ENCODE measurements at regions not wholly inside any gene's neighbourhood (a gene's known extent, or its start where the extent isn't known, plus 50 kb on each side); places are given as distances from the start of the nearest gene placed in this dataset.

GRCh38 chr9:120104771-120105170, 475.2 kb downstream of the CDK5RAP2 start:
- H3K4me3 ChIP-seq (ENCODE audit: low read depth, low read length), result no peak overlapping the region
- no peak overlapping the region for H3K4me2 ChIP-seq (ENCODE audit: low read length)
- no peaks in the 10 kb centered on the region for H3K79me2 ChIP-seq
- H2AFZ ChIP-seq, result no peak overlapping the region
- no peaks in the 10 kb centered on the region for H3K4me1 ChIP-seq
- TF ChIP-seq CTCF (IDR thresholded peaks at IDR 0.05), result no peak
- H3K9ac ChIP-seq, result no peak overlapping the region
- H3K27ac ChIP-seq, result no peak overlapping the region
- H3K9me3 ChIP-seq (ENCODE audit: control insufficient read depth, low read length), result no peaks in the 10 kb centered on the region
- H3K36me3 ChIP-seq (ENCODE audit: control insufficient read depth, insufficient read depth, low read length), result no peaks in the 10 kb centered on the region
- H3K27me3 ChIP-seq (ENCODE audit: control insufficient read depth, insufficient read depth, low read length), result no peaks in the 10 kb centered on the region

GRCh38 chr9:120100595-120100994, 479.4 kb downstream of the CDK5RAP2 start:
- H3K4me3 ChIP-seq (ENCODE audit: low read depth, low read length), result no peak overlapping the region
- H2AFZ ChIP-seq, result no peak overlapping the region
- no peaks in the 10 kb centered on the region for H3K4me1 ChIP-seq
- H3K9ac ChIP-seq, result no peak overlapping the region
- no peak for TF ChIP-seq CTCF (IDR thresholded peaks at IDR 0.05)
- no peak overlapping the region for H3K27ac ChIP-seq
- no peak overlapping the region for H3K4me2 ChIP-seq (ENCODE audit: low read length)
- no peaks in the 10 kb centered on the region for H3K9me3 ChIP-seq (ENCODE audit: control insufficient read depth, low read length)
- no peaks in the 10 kb centered on the region for H3K36me3 ChIP-seq (ENCODE audit: control insufficient read depth, insufficient read depth, low read length)
- no peaks in the 10 kb centered on the region for H3K79me2 ChIP-seq
- no peaks in the 10 kb centered on the region for H3K27me3 ChIP-seq (ENCODE audit: control insufficient read depth, insufficient read depth, low read length)

- Histone ChIP-seq H3K36me3 (ENCODE audit: control insufficient read depth, insufficient read depth, low read length) (no peaks in the 10 kb centered on the region), H3K27ac (no peak overlapping the region), H3K27me3 (ENCODE audit: control insufficient read depth, insufficient read depth, low read length) (no peaks in the 10 kb centered on the region), H3K9me3 (ENCODE audit: control insufficient read depth, low read length) (no peaks in the 10 kb centered on the region), H3K79me2 (no peaks in the 10 kb centered on the region), H3K9ac (no peak overlapping the region), H3K4me1 (no peaks in the 10 kb centered on the region), H3K4me2 (ENCODE audit: low read length) (no peak overlapping the region), H2AFZ (no peak overlapping the region), H3K4me3 (ENCODE audit: low read depth, low read length) (no peak overlapping the region)
- TF ChIP-seq CTCF (IDR thresholded peaks at IDR 0.05), result no peak
Measured at GRCh38 chr9:120099065-120099464, 480.9 kb downstream of the CDK5RAP2 start.

GRCh38 chr9:120098584-120098983, 481.4 kb downstream of the CDK5RAP2 start:
- no peaks in the 10 kb centered on the region for H3K9me3 ChIP-seq (ENCODE audit: control insufficient read depth, low read length)

More at GRCh38 chr9:120098584-120098983, 481.4 kb downstream of the CDK5RAP2 start:
- no peak for TF ChIP-seq CTCF (IDR thresholded peaks at IDR 0.05)
- Histone ChIP-seq H3K9ac (no peak overlapping the region), H3K4me3 (ENCODE audit: low read depth, low read length) (no peak overlapping the region), H3K27me3 (ENCODE audit: control insufficient read depth, insufficient read depth, low read length) (no peaks in the 10 kb centered on the region), H3K4me1 (no peaks in the 10 kb centered on the region), H3K79me2 (no peaks in the 10 kb centered on the region), H2AFZ (no peak overlapping the region), H3K27ac (no peak overlapping the region), H3K36me3 (ENCODE audit: control insufficient read depth, insufficient read depth, low read length) (no peaks in the 10 kb centered on the region), H3K4me2 (ENCODE audit: low read length) (no peak overlapping the region)
